ENCODE measurements at regions not wholly inside any gene's neighbourhood (a gene's known extent, or its start where the extent isn't known, plus 50 kb on each side); places are given as distances from the start of the nearest gene placed in this dataset.
"Not testable (repeated sequence)": the region's sequence is repeated elsewhere in the genome, so short reads cannot be mapped to it uniquely, and the experiment has no call there.

GRCh38 chr7:411116-411515 is 108.5 kb downstream of the PDGFA start:
- TF ChIP-seq, protein P1, sequence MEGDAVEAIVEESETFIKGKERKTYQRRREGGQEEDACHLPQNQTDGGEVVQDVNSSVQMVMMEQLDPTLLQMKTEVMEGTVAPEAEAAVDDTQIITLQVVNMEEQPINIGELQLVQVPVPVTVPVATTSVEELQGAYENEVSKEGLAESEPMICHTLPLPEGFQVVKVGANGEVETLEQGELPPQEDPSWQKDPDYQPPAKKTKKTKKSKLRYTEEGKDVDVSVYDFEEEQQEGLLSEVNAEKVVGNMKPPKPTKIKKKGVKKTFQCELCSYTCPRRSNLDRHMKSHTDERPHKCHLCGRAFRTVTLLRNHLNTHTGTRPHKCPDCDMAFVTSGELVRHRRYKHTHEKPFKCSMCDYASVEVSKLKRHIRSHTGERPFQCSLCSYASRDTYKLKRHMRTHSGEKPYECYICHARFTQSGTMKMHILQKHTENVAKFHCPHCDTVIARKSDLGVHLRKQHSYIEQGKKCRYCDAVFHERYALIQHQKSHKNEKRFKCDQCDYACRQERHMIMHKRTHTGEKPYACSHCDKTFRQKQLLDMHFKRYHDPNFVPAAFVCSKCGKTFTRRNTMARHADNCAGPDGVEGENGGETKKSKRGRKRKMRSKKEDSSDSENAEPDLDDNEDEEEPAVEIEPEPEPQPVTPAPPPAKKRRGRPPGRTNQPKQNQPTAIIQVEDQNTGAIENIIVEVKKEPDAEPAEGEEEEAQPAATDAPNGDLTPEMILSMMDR (IDR thresholded peaks at IDR 0.05; ENCODE audit: insufficient read depth, low read length): not testable (repeated sequence)
- TF ChIP-seq, protein P2, sequence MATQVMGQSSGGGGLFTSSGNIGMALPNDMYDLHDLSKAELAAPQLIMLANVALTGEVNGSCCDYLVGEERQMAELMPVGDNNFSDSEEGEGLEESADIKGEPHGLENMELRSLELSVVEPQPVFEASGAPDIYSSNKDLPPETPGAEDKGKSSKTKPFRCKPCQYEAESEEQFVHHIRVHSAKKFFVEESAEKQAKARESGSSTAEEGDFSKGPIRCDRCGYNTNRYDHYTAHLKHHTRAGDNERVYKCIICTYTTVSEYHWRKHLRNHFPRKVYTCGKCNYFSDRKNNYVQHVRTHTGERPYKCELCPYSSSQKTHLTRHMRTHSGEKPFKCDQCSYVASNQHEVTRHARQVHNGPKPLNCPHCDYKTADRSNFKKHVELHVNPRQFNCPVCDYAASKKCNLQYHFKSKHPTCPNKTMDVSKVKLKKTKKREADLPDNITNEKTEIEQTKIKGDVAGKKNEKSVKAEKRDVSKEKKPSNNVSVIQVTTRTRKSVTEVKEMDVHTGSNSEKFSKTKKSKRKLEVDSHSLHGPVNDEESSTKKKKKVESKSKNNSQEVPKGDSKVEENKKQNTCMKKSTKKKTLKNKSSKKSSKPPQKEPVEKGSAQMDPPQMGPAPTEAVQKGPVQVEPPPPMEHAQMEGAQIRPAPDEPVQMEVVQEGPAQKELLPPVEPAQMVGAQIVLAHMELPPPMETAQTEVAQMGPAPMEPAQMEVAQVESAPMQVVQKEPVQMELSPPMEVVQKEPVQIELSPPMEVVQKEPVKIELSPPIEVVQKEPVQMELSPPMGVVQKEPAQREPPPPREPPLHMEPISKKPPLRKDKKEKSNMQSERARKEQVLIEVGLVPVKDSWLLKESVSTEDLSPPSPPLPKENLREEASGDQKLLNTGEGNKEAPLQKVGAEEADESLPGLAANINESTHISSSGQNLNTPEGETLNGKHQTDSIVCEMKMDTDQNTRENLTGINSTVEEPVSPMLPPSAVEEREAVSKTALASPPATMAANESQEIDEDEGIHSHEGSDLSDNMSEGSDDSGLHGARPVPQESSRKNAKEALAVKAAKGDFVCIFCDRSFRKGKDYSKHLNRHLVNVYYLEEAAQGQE (IDR thresholded peaks at IDR 0.05; ENCODE audit: insufficient replicate concordance, low read depth): not testable (repeated sequence)
- not testable (repeated sequence) for TF ChIP-seq SPI1 (IDR thresholded peaks at IDR 0.05; ENCODE audit: borderline replicate concordance, low read depth)

All from HL-60 (cell line).